OCI-LY7 (cell line): ENCODE measurements at regions not wholly inside any gene's neighbourhood (a gene's known extent, or its start where the extent isn't known, plus 50 kb on each side); places are given as distances from the start of the nearest gene placed in this dataset.

Experiments
- EZH2phosphoT487 ChIP-seq: fragments of 200-600 bp; sonication (generic); IDR thresholded peaks from 2 replicates; pipeline ENCODE4 v1.6.1; 2018; ENCODE audit warnings: low read depth, borderline replicate concordance, mild to moderate bottlenecking, mixed run types, antibody characterized with exemption, low read length, moderate library complexity, mixed read lengths
- TF ChIP-seq, protein P1 (sequence below): fragments of 200-600 bp; sonication (generic); conservative IDR thresholded peaks from 2 replicates; pipeline ENCODE4 v1.5.1; 2014; ENCODE audit warnings: mild to moderate bottlenecking, antibody characterized with exemption, low read length, moderate library complexity, mixed read lengths

DNA sequence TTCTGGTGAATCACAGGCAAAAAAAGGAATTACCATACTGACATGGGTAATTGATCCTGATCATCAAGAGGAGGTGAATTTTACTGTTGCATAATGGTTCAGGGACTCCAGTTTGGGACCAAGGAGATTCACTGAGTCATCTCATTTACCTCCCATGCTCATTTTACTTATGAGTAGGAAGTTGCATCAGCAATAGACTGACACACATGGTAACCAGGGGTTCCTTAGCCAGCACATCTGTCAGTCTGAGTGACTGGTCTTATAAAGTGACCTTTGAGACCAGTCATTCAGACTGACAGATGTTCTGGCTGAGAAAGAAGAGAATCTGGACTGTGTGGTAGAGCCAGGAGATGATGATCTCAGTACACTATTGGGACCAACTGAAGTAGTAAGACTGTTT lies 384.6 kb upstream of the CD180 start:
- TF ChIP-seq, protein P1, sequence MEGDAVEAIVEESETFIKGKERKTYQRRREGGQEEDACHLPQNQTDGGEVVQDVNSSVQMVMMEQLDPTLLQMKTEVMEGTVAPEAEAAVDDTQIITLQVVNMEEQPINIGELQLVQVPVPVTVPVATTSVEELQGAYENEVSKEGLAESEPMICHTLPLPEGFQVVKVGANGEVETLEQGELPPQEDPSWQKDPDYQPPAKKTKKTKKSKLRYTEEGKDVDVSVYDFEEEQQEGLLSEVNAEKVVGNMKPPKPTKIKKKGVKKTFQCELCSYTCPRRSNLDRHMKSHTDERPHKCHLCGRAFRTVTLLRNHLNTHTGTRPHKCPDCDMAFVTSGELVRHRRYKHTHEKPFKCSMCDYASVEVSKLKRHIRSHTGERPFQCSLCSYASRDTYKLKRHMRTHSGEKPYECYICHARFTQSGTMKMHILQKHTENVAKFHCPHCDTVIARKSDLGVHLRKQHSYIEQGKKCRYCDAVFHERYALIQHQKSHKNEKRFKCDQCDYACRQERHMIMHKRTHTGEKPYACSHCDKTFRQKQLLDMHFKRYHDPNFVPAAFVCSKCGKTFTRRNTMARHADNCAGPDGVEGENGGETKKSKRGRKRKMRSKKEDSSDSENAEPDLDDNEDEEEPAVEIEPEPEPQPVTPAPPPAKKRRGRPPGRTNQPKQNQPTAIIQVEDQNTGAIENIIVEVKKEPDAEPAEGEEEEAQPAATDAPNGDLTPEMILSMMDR = no peak
- no peak for TF ChIP-seq EZH2phosphoT487
